HepG2 (cell line): ENCODE measurements at regions not wholly inside any gene's neighbourhood (a gene's known extent, or its start where the extent isn't known, plus 50 kb on each side); places are given as distances from the start of the nearest gene placed in this dataset.

ENCODE experiments used
- ATAC-seq: fragments of 200-7000 bp; cut with Tn5 transposase; 3 replicates; pipeline ENCODE4 v1.9.1; 2020; ENCODE audit warnings: mild to moderate bottlenecking, moderate library complexity
- BruUV-seq: library from RNA; stranded (reverse); fragments of 400-500 nt; replicated peaks from 2 replicates; lab custom pipeline; 2021; lab: Mats Ljungman, UMichigan
- CTCF ChIA-PET: fragments of 300-600 bp; formaldehyde crosslinking; extraction: SDS; loops from one replicate; lab custom pipeline; 2021; ENCODE audit warnings: low total read pairs, inconsistent platforms, low intra/inter-chr PET ratio; lab: Yijun Ruan, JAX
- POLR2A ChIA-PET: fragments of 350-600 bp; sonication (Branson Sonifier 250); formaldehyde crosslinking; loops from one replicate; lab custom pipeline; 2020; ENCODE audit warnings: antibody characterized with exemption, inconsistent platforms; lab: Yijun Ruan, JAX
- DNase-seq: peaks from one replicate; pipeline ENCODE4 v3.0.0-alpha.2; 2015; ENCODE audit warnings: low spot score
- FAIRE-seq: peaks from 3 replicates; lab custom pipeline; 2011; peaks lifted over from hg19 to GRCh38; lab: Jason Lieb, UNC
- H2AFZ ChIP-seq: one replicate; pipeline ENCODE4 v1.6.1; 2011; ENCODE audit warnings: low read length, inconsistent platforms
- H3K27ac ChIP-seq: fragments of 300-600 bp; 3 replicates; pipeline ENCODE4 v1.8.0; 2011; ENCODE audit warnings: mixed run types, mild to moderate bottlenecking, mixed read lengths, low read length, inconsistent platforms; ENCODE audit not compliant: insufficient read depth; ENCODE audit errors: extremely low read length
- H3K27me3 ChIP-seq, 2 experiments: fragments of 200-600 bp in 1 of 2; 2 replicates in 1 of 2; 3 replicates in 1 of 2; pipeline versions ENCODE4 v1.6.0 to v1.8.0; 2011; ENCODE audit warnings: low read length in 2 of 2, mild to moderate bottlenecking in 2 of 2, moderate library complexity in 2 of 2, inconsistent platforms in 1 of 2; ENCODE audit not compliant: insufficient read depth in 2 of 2, control insufficient read depth in 1 of 2
- H3K36me3 ChIP-seq, 2 experiments: fragments of 200-600 bp in 1 of 2; replicated peaks in 1 of 2; 2 replicates in 1 of 2; 3 replicates in 1 of 2; pipeline versions ENCODE4 v1.5.1 to v1.8.0; 2011; ENCODE audit warnings: low read length in 2 of 2, inconsistent platforms in 1 of 2; ENCODE audit not compliant: insufficient read depth in 2 of 2, control insufficient read depth in 1 of 2
- H3K4me1 ChIP-seq: 2 replicates; pipeline ENCODE4 v1.5.1; 2012; ENCODE audit warnings: low read length, inconsistent platforms; ENCODE audit not compliant: insufficient read depth
- H3K4me2 ChIP-seq: 2 replicates; pipeline ENCODE4 v1.6.0; 2011; ENCODE audit warnings: low read depth, low read length, inconsistent platforms
- H3K4me3 ChIP-seq, 3 experiments: fragments of 200-600 bp in 1 of 3; sonication (generic), shearing (Covaris generic) in 1 of 3; replicated peaks in 1 of 3; 2 replicates each; pipeline ENCODE4 v1.5.1; 2011 to 2016; ENCODE audit warnings: low read length in 3 of 3, inconsistent platforms in 2 of 3, low read depth in 2 of 3, mild to moderate bottlenecking in 2 of 3, control low read depth in 1 of 3, mixed read lengths in 1 of 3; ENCODE audit not compliant: insufficient read depth in 1 of 3
- H3K79me2 ChIP-seq: one replicate; pipeline ENCODE4 v1.6.1; 2011; ENCODE audit warnings: low read length, inconsistent platforms; ENCODE audit not compliant: insufficient read depth
- H3K9ac ChIP-seq: 2 replicates; pipeline ENCODE4 v1.6.0; 2011; ENCODE audit warnings: mild to moderate bottlenecking, low read depth, low read length, inconsistent platforms; ENCODE audit not compliant: insufficient read depth
- H3K9me3 ChIP-seq: 2 replicates; pipeline ENCODE4 v1.5.1; 2012; ENCODE audit warnings: mild to moderate bottlenecking, low read length
- H4K20me1 ChIP-seq: 2 replicates; pipeline ENCODE4 v1.6.0; 2011; ENCODE audit warnings: inconsistent platforms, mild to moderate bottlenecking, low read length, moderate library complexity; ENCODE audit not compliant: insufficient read depth
- CC2D1A ChIP-seq: sonication (generic); formaldehyde crosslinking; IDR thresholded peaks from 2 replicates; pipeline ENCODE4 v1.8.1; 2023; ENCODE audit warnings: mild to moderate bottlenecking, missing genetic modification reagents
- ELF1 ChIP-seq: sonication (generic); formaldehyde crosslinking; IDR thresholded peaks from 2 replicates; pipeline ENCODE4 v1.4.0; 2020; ENCODE audit warnings: missing genetic modification reagents
- JUND ChIP-seq: sonication (generic); formaldehyde crosslinking; IDR thresholded peaks from 2 replicates; pipeline ENCODE4 v1.8.0; 2022; ENCODE audit warnings: mild to moderate bottlenecking, missing genetic modification reagents
- ZBTB42 ChIP-seq: sonication (generic); formaldehyde crosslinking; IDR thresholded peaks from 2 replicates; pipeline ENCODE4 v1.5.0; 2020; ENCODE audit warnings: mild to moderate bottlenecking, missing genetic modification reagents
- ZBTB49 ChIP-seq: sonication (generic); formaldehyde crosslinking; IDR thresholded peaks from 2 replicates; pipeline ENCODE4 v1.4.0; 2020; ENCODE audit warnings: missing genetic modification reagents, borderline replicate concordance
- ZMAT3 ChIP-seq: sonication (generic); formaldehyde crosslinking; conservative IDR thresholded peaks from 2 replicates; pipeline ENCODE4 v1.7.0; 2021; ENCODE audit warnings: missing genetic modification reagents
- ZNF3 ChIP-seq: IDR thresholded peaks from 2 replicates; pipeline ENCODE4 v1.7.0; 2017; ENCODE audit warnings: inconsistent platforms
- ZNF543 ChIP-seq: sonication (generic); formaldehyde crosslinking; IDR thresholded peaks from 2 replicates; pipeline ENCODE4 v1.4.0; 2020; ENCODE audit warnings: mild to moderate bottlenecking, missing genetic modification reagents
- ZNF614 ChIP-seq: IDR thresholded peaks from 2 replicates; pipeline ENCODE4 v1.6.1; 2018; ENCODE audit warnings: missing biosample characterization, missing genetic modification reagents, inconsistent platforms, borderline replicate concordance
- ZNF891 ChIP-seq: sonication (generic); formaldehyde crosslinking; IDR thresholded peaks from 2 replicates; pipeline ENCODE4 v1.5.0; 2020; ENCODE audit warnings: mild to moderate bottlenecking, missing genetic modification reagents
- WGBS: methylation state at CpG from one replicate; pipeline ENCODE4 v1.1.6; 2017; ENCODE audit warnings: low lambda C conversion rate; 5-methylcytosine and 5-hydroxymethylcytosine counted together
- in situ Hi-C: cut with HindIII; loops from 2 replicates; pipeline ENCODE4 v1.10.0; 2017; ENCODE audit warnings: low pct_unique_long_range_greater_than_20kb; ENCODE audit not compliant: extremely low pct_ligation_motif_present
- intact Hi-C: fragments of 100-400 bp; cut with micrococcal nuclease; formaldehyde crosslinking; loops from one replicate; pipeline ENCODE4 v1.10.0; 2022; ENCODE audit not compliant: unreplicated experiment
- TF ChIP-seq, protein P1 (sequence below): sonication (generic); formaldehyde crosslinking; IDR thresholded peaks from 2 replicates; pipeline ENCODE4 v1.4.0; 2020; ENCODE audit warnings: mild to moderate bottlenecking, missing genetic modification reagents, borderline replicate concordance
- TF ChIP-seq, protein P2 (sequence below), 2 experiments: sonication (generic) in 1 of 2; formaldehyde crosslinking in 1 of 2; IDR thresholded peaks; 2 replicates each; pipeline versions ENCODE4 v1.4.0 to v1.6.1; 2018 to 2020; ENCODE audit warnings: missing genetic modification reagents in 2 of 2, borderline replicate concordance in 1 of 2, low read depth in 1 of 2, mild to moderate bottlenecking in 1 of 2, missing biosample characterization in 1 of 2

GRCh38 chr9:94165592-94166235 is 81.5 kb downstream of the PTPDC1 start:
- peaks cover 39% of the 10 kb centered on the region for H3K79me2 ChIP-seq
- H3K4me3 ChIP-seq, result peak overlapping the region in 2 of 3 experiments; percentile 65 to 74; a peak in 3 of 6 replicates
- peak overlapping the region; percentile 61 for H3K4me2 ChIP-seq
- H3K27ac ChIP-seq, result peak overlapping the region; percentile 99
- DNase-seq (peak; percentile 95), FAIRE-seq (peak; percentile 92), ATAC-seq (peak; percentile 95)
- peak overlapping the region; percentile 100 for H3K9ac ChIP-seq
- H3K36me3 ChIP-seq, result no peaks in the 10 kb centered on the region
- ChIA-PET CTCF (no interaction called here), POLR2A (interaction anchor here (0.6 to 2.0 kb wide), 17 partner anchors 8 to 867 kb away, joined by 3 to 19 read pairs (median 4); partner anchors contain the start of genes PTPDC1 and ZNF169)
- no peaks in the 10 kb centered on the region for H3K9me3 ChIP-seq
- BruUV-seq, result no TSS peak
- no peak overlapping the region for H2AFZ ChIP-seq
- no peaks in the 10 kb centered on the region for H3K27me3 ChIP-seq
- 55% methylated on average over 11 of the region's 49 CpGs for WGBS
- H4K20me1 ChIP-seq, result peaks cover 39% of the 10 kb centered on the region
- peaks cover 56% of the 10 kb centered on the region for H3K4me1 ChIP-seq
- intact Hi-C loops (loop anchor here (5.0 kb wide), 1 partner anchor 98 kb away; no protein-coding TSS in a partner anchor), in situ Hi-C loops (no loop called here)
- no peak; the same call in 1 of the 2 replicates for TF ChIP-seq ZNF3 (CRISPR knock-in tag)
- TF ChIP-seq ZNF614 (CRISPR knock-in tag), result 0 out of 2 replicates have a peak, but pooled peaks have one; percentile 20
- TF ChIP-seq ELF1 (CRISPR knock-in tag), result peak; percentile 88
- TF ChIP-seq, protein P1, sequence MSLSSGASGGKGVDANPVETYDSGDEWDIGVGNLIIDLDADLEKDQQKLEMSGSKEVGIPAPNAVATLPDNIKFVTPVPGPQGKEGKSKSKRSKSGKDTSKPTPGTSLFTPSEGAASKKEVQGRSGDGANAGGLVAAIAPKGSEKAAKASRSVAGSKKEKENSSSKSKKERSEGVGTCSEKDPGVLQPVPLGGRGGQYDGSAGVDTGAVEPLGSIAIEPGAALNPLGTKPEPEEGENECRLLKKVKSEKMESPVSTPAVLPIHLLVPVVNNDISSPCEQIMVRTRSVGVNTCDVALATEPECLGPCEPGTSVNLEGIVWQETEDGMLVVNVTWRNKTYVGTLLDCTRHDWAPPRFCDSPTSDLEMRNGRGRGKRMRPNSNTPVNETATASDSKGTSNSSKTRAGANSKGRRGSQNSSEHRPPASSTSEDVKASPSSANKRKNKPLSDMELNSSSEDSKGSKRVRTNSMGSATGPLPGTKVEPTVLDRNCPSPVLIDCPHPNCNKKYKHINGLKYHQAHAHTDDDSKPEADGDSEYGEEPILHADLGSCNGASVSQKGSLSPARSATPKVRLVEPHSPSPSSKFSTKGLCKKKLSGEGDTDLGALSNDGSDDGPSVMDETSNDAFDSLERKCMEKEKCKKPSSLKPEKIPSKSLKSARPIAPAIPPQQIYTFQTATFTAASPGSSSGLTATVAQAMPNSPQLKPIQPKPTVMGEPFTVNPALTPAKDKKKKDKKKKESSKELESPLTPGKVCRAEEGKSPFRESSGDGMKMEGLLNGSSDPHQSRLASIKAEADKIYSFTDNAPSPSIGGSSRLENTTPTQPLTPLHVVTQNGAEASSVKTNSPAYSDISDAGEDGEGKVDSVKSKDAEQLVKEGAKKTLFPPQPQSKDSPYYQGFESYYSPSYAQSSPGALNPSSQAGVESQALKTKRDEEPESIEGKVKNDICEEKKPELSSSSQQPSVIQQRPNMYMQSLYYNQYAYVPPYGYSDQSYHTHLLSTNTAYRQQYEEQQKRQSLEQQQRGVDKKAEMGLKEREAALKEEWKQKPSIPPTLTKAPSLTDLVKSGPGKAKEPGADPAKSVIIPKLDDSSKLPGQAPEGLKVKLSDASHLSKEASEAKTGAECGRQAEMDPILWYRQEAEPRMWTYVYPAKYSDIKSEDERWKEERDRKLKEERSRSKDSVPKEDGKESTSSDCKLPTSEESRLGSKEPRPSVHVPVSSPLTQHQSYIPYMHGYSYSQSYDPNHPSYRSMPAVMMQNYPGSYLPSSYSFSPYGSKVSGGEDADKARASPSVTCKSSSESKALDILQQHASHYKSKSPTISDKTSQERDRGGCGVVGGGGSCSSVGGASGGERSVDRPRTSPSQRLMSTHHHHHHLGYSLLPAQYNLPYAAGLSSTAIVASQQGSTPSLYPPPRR (CRISPR knock-in tag), result peak; percentile 62; the same call in 1 of the 2 replicates
- TF ChIP-seq CC2D1A (CRISPR knock-in tag), result no peak
- no peak for TF ChIP-seq ZBTB42 (CRISPR knock-in tag)
- TF ChIP-seq ZNF891 (CRISPR knock-in tag), result peak; percentile 48; the same call in 1 of the 2 replicates
- TF ChIP-seq ZBTB49 (CRISPR knock-in tag), result peak; percentile 65; the same call in 1 of the 2 replicates
- TF ChIP-seq, protein P2, sequence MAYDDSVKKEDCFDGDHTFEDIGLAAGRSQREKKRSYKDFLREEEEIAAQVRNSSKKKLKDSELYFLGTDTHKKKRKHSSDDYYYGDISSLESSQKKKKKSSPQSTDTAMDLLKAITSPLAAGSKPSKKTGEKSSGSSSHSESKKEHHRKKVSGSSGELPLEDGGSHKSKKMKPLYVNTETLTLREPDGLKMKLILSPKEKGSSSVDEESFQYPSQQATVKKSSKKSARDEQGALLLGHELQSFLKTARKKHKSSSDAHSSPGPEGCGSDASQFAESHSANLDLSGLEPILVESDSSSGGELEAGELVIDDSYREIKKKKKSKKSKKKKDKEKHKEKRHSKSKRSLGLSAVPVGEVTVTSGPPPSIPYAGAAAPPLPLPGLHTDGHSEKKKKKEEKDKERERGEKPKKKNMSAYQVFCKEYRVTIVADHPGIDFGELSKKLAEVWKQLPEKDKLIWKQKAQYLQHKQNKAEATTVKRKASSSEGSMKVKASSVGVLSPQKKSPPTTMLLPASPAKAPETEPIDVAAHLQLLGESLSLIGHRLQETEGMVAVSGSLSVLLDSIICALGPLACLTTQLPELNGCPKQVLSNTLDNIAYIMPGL (CRISPR knock-in tag; IDR thresholded peaks at IDR 0.05; ENCODE audit: borderline replicate concordance in 1 of 2, low read depth in 1 of 2), result peak in 1 of 2 experiments; percentile 41; a peak in 1 of 4 replicates
- no peak; the same call in 1 of the 2 replicates for TF ChIP-seq ZMAT3 (CRISPR knock-in tag)
- 0 out of 2 replicates have a peak, but pooled peaks have one; percentile 52 for TF ChIP-seq ZNF543 (CRISPR knock-in tag)
- no peak for TF ChIP-seq JUND (CRISPR knock-in tag)
